Upper lobe of left lung (tissue), 4 donors: ENCODE measurements at regions not wholly inside any gene's neighbourhood (a gene's known extent, or its start where the extent isn't known, plus 50 kb on each side); places are given as distances from the start of the nearest gene placed in this dataset.

Experiments used
- EP300 ChIP-seq, 4 donors: sonication (generic); formaldehyde crosslinking; IDR thresholded peaks; one replicate each; pipeline ENCODE4 v1.5.1; 2017; ENCODE audit warnings: antibody characterized with exemption in 4 of 4, control low read depth in 2 of 4
- POLR2A ChIP-seq, 4 donors: fragments of 450-650 bp; IDR thresholded peaks; one replicate each; pipeline ENCODE4 v1.5.1; 2016 to 2017; ENCODE audit warnings: antibody characterized with exemption in 4 of 4, mild to moderate bottlenecking in 2 of 4
- POLR2AphosphoS5 ChIP-seq, 2 donors: sonication (generic); formaldehyde crosslinking; IDR thresholded peaks; one replicate each; pipeline ENCODE4 v1.5.1; 2017; ENCODE audit warnings: antibody characterized with exemption in 2 of 2
- TF ChIP-seq, protein P1 (sequence below), 6 experiments: fragments of 450-650 bp in 4 of 6; fragments of 200-600 bp in 2 of 6; sonication (generic) in 2 of 6; IDR thresholded peaks; one replicate each; pipeline ENCODE4 v1.5.1; 2016 to 2019; ENCODE audit warnings: antibody characterized with exemption in 6 of 6

DNA sequence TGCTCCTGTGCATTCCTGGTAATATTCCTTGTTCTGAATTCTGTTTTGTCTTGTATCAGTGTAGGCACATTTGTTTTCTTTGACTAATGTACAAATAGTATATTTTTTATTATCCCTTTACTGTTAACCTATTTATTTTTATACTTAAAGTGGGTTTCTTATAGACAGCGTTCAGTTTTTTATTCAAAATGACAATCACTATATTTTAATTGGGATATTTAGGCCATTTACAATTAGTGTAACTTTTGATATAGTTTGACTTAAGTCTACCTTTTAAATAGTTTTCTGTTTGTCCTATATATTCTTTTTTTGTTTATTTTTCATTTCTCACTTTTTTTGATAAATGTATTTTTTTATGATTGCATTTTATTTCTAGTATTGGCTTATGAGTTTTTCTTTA is 219.8 kb downstream of the DNAJB9 start:
- TF ChIP-seq, protein P1, sequence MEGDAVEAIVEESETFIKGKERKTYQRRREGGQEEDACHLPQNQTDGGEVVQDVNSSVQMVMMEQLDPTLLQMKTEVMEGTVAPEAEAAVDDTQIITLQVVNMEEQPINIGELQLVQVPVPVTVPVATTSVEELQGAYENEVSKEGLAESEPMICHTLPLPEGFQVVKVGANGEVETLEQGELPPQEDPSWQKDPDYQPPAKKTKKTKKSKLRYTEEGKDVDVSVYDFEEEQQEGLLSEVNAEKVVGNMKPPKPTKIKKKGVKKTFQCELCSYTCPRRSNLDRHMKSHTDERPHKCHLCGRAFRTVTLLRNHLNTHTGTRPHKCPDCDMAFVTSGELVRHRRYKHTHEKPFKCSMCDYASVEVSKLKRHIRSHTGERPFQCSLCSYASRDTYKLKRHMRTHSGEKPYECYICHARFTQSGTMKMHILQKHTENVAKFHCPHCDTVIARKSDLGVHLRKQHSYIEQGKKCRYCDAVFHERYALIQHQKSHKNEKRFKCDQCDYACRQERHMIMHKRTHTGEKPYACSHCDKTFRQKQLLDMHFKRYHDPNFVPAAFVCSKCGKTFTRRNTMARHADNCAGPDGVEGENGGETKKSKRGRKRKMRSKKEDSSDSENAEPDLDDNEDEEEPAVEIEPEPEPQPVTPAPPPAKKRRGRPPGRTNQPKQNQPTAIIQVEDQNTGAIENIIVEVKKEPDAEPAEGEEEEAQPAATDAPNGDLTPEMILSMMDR (IDR thresholded peaks at IDR 0.05): no peak
- TF ChIP-seq POLR2AphosphoS5 (IDR thresholded peaks at IDR 0.05): no peak
- no peak for TF ChIP-seq EP300 (IDR thresholded peaks at IDR 0.05)
- TF ChIP-seq POLR2A (IDR thresholded peaks at IDR 0.05): no peak
